PC-9 (cell line): ENCODE measurements at regions not wholly inside any gene's neighbourhood (a gene's known extent, or its start where the extent isn't known, plus 50 kb on each side); places are given as distances from the start of the nearest gene placed in this dataset.

Experiments
- CTCF ChIP-seq: fragments of 200-600 bp; sonication (generic); conservative IDR thresholded peaks from 2 replicates; pipeline ENCODE4 v1.6.1; 2017; ENCODE audit warnings: mixed run types, antibody characterized with exemption, mild to moderate bottlenecking, moderate library complexity
- EZH2 ChIP-seq: fragments of 200-600 bp; sonication (generic); IDR thresholded peaks from 2 replicates; pipeline ENCODE4 v1.8.0; 2017; ENCODE audit warnings: antibody characterized with exemption, low read depth

GRCh38 chr18:29626094-29626493 lies 1416.4 kb downstream of the DSC3 start:
- TF ChIP-seq CTCF (no peak), EZH2 (no peak)
